ENCODE measurements at regions not wholly inside any gene's neighbourhood (a gene's known extent, or its start where the extent isn't known, plus 50 kb on each side); places are given as distances from the start of the nearest gene placed in this dataset.

DNA sequence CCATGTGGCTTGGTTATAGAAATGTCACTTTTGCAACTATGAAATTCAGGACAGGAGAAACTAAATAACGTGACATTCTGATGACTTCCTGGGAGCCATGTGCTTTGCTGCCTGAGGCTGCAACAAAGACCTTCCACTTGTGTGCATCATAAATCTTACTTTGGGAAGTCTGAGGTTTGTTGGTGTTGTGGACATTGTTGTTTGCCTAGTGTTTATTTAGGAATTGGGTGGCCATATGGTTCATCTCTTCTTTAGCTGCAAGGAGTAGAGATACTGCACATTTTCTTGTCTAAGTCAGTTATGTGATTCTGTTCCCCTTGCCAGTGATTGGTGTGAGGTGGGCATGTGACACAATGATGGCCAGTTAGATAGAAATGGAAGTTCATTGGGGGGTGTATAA is 167.3 kb upstream of the SSTR1 start:
- Histone ChIP-seq H3K27ac (no peak overlapping the region), H3K4me3 (replicated peaks in 1 of 3) (no peak overlapping the region), H3K4me1 (no peaks in the 10 kb centered on the region), H3K27me3 (no peaks in the 10 kb centered on the region), H3K36me3 (no peaks in the 10 kb centered on the region), H3K9me3 (no peaks in the 10 kb centered on the region)
- no peak for TF ChIP-seq POLR2A (IDR thresholded peaks at IDR 0.05)
- TF ChIP-seq, protein P1, sequence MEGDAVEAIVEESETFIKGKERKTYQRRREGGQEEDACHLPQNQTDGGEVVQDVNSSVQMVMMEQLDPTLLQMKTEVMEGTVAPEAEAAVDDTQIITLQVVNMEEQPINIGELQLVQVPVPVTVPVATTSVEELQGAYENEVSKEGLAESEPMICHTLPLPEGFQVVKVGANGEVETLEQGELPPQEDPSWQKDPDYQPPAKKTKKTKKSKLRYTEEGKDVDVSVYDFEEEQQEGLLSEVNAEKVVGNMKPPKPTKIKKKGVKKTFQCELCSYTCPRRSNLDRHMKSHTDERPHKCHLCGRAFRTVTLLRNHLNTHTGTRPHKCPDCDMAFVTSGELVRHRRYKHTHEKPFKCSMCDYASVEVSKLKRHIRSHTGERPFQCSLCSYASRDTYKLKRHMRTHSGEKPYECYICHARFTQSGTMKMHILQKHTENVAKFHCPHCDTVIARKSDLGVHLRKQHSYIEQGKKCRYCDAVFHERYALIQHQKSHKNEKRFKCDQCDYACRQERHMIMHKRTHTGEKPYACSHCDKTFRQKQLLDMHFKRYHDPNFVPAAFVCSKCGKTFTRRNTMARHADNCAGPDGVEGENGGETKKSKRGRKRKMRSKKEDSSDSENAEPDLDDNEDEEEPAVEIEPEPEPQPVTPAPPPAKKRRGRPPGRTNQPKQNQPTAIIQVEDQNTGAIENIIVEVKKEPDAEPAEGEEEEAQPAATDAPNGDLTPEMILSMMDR (IDR thresholded peaks at IDR 0.05) = no peak
- 73 to 97% methylated on average over 1 of the region's 1 CpG for WGBS, 2 donors
- intact Hi-C loops (cut with DNase I) = no loop called here
- no peak for DNase-seq

DNA sequence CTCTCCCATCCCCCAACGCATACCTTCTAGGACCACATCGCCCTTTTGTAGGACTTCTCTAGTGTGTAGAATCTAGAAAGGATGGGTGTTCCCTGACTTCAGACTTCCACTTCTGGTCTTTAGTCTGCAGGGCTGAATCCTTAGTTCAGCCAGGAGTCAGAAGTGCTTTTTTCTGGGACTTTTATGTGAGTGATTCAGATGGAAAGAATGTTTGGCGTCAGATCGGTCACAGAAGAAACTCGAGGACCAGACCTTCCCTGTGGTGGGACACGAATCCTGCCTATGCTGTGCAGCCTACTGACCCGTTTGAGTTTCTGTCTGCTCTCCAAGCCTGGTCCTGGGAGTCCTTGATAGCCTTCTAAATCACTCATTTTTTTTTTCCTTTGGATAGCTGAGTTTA is 165.4 kb upstream of the SSTR1 start:
- H3K4me1 ChIP-seq = no peaks in the 10 kb centered on the region
- no peaks in the 10 kb centered on the region for H3K9me3 ChIP-seq
- WGBS, 2 donors = 37 to 48% methylated on average over 7 of the region's 7 CpGs
- intact Hi-C loops (cut with DNase I) = no loop called here
- TF ChIP-seq, protein P1 (IDR thresholded peaks at IDR 0.05) = no peak
- no peak for TF ChIP-seq POLR2A (IDR thresholded peaks at IDR 0.05)
- no peaks in the 10 kb centered on the region for H3K36me3 ChIP-seq
- H3K4me3 ChIP-seq (replicated peaks in 1 of 3) = no peak overlapping the region
- peak; percentile 12 to 34 for DNase-seq
- H3K27me3 ChIP-seq = no peaks in the 10 kb centered on the region
- no peak overlapping the region for H3K27ac ChIP-seq

DNA sequence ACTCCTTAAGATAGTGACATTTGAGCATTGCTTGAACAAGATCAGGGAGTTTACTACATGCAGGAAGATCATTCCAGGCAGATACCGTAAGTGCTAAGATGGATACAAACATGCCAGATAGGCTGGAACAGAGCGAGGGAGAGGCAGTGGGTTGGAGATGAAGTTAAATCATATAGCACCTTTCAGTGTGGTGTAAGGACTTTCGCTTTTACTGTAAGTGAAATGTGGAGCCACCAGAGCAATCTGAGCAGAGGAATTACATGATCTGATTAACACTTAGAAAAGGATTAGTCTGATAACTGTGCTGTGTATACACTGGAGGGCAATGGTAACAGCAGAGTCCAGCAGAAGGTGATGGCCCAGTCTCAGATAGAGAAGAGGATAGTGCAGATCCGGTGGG is 163.0 kb upstream of the SSTR1 start:
- Histone ChIP-seq H3K4me1 (no peaks in the 10 kb centered on the region), H3K36me3 (no peaks in the 10 kb centered on the region), H3K27ac (no peak overlapping the region), H3K4me3 (replicated peaks in 1 of 3) (no peak overlapping the region), H3K9me3 (no peaks in the 10 kb centered on the region), H3K27me3 (no peaks in the 10 kb centered on the region)
- TF ChIP-seq, protein P1 (IDR thresholded peaks at IDR 0.05) = no peak
- TF ChIP-seq POLR2A (IDR thresholded peaks at IDR 0.05) = no peak
- intact Hi-C loops (cut with DNase I) = no loop called here
- 84 to 90% methylated on average over 4 of the region's 4 CpGs for WGBS, 2 donors
- no peak for DNase-seq

DNA sequence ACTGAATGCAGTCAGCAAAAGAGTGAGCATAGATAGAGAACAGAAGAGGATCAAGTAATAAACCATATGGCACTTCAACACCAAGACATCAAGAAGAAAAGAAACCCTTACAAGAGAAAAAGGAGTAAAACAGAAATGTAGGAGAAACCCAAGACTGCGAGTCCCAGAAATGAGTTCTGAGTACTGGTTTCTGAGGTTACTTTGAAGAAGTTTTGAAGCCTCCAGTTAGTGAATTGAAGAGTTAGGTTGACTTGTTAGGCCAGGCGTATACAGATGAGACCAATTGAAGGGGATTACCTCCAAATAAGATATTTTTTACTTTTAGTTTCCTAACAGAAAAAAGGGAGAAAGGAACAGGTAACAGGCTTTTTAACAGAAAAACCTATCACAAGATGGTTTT is 162.2 kb upstream of the SSTR1 start:
- no peaks in the 10 kb centered on the region for H3K9me3 ChIP-seq
- 94 to 97% methylated on average over 2 of the region's 2 CpGs for WGBS, 2 donors

DNA sequence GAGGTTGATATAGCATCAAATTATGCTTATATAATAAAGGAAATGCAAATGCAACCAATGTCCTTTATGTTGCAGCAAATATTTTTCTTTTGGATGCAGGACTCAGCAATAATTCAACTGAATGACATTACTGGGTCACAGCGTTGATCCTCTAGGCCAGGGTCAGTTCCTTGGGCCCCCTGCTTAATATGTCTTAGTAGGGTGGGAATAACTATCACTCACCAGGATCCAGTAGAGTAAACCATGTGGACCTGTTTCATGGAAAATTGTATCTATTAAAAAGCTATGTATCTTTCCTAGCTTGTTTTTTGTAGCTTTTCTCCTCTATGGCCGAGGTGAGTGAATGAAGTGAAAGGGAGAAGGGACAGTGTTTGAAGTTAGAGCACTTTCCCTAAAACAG is 161.5 kb upstream of the SSTR1 start:
- Histone ChIP-seq H3K27me3 (no peaks in the 10 kb centered on the region), H3K27ac (no peak overlapping the region), H3K36me3 (no peaks in the 10 kb centered on the region), H3K9me3 (no peaks in the 10 kb centered on the region), H3K4me1 (no peaks in the 10 kb centered on the region), H3K4me3 (replicated peaks in 1 of 3) (no peak overlapping the region)
- WGBS, 2 donors = 90 to 94% methylated on average over 2 of the region's 2 CpGs
- TF ChIP-seq, protein P1 (IDR thresholded peaks at IDR 0.05) = no peak
- no peak for TF ChIP-seq POLR2A (IDR thresholded peaks at IDR 0.05)
- intact Hi-C loops (cut with DNase I) = no loop called here
- DNase-seq = no peak

More for the DNA sequence above, 162.2 kb upstream of the SSTR1 start:
- no peaks in the 10 kb centered on the region for H3K36me3 ChIP-seq
- H3K27ac ChIP-seq = no peak overlapping the region
- no peak overlapping the region for H3K4me3 ChIP-seq (replicated peaks in 1 of 3)
- no peak for TF ChIP-seq POLR2A (IDR thresholded peaks at IDR 0.05)
- TF ChIP-seq, protein P1 (IDR thresholded peaks at IDR 0.05) = no peak
- no peaks in the 10 kb centered on the region for H3K27me3 ChIP-seq
- H3K4me1 ChIP-seq = no peaks in the 10 kb centered on the region
- intact Hi-C loops (cut with DNase I) = no loop called here
- DNase-seq = no peak
